ENCODE measurements at regions not wholly inside any gene's neighbourhood (a gene's known extent, or its start where the extent isn't known, plus 50 kb on each side); places are given as distances from the start of the nearest gene placed in this dataset.

DNA sequence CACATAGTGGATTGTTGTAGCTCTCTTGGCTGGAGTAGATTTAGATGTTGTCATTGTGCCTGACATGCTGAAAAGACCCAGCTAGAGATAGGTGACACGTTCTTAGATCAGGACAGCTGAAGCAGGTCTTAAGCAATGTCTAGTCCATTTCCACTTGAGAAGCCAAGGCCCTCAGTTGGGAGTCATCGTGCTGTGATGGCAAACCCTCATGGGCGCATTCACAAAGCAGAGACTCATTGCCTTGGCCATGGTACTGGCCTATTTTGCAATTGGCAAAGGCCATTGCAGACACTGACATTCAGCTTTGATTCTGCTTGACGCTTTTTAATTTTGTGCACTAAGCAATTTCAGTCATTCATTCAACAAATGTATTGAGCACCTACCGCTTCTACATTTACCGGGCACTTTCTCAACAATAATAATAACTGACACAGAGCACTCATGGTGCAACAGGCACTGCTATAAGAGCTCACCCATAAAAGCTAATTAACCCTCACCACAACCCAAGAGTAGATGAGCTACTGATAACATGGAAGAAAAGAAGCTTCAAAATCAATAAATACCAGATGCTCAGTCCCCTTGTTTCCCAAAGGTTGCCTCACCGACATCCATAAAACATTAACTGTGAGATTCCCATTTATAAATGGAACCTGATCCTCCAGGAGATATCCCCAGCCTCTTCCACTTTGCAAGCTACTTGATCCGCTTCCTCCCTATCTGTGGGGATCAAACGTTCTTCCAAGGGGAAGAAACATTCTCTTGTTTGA lies 200.1 kb downstream of the TLE3 start:
- intact Hi-C loops (cut with micrococcal nuclease): no loop called here
- no peak overlapping the region for H3K23ac ChIP-seq (ENCODE audit: low read depth, low read length)
- in situ Hi-C loops (cut with MboI; ENCODE audit: low sequenced_read_pairs): no loop called here
- H2AK9ac ChIP-seq (replicated peaks; ENCODE audit: low read depth, low read length, poor library complexity): no peak overlapping the region
- H3K4me1 ChIP-seq (ENCODE audit: control insufficient read depth, insufficient read depth, low read length): no peaks in the 10 kb centered on the region
- H4K8ac ChIP-seq (ENCODE audit: low read depth in 2 of 2, low read length in 2 of 2): no peak overlapping the region
- DNase-seq: no peak
- no peak overlapping the region for H3K4ac ChIP-seq (ENCODE audit: low read depth, low read length)
- no peak overlapping the region for H3K27ac ChIP-seq (ENCODE audit: insufficient read depth, low read length)
- no peak overlapping the region for H3K4me3 ChIP-seq (ENCODE audit: insufficient read depth, low read depth, low read length)
- H2BK20ac ChIP-seq (ENCODE audit: low read depth, low read length): no peak overlapping the region
- no peaks in the 10 kb centered on the region for H4K20me1 ChIP-seq (ENCODE audit: insufficient read depth, low read length)
- H3K9ac ChIP-seq (ENCODE audit: low read depth, low read length): no peak overlapping the region
- ChIA-PET CTCF (interaction anchor here (0.6 kb wide), 1 partner anchor 733 kb away, joined by 3 read pairs; no protein-coding TSS in a partner anchor), POLR2A (ENCODE audit: unreplicated experiment) (no interaction called here)
- dilution Hi-C loops (cut with HindIII; ENCODE audit: low sequenced_read_pairs, unreplicated experiment): no loop called here
- no peaks in the 10 kb centered on the region for H3K36me3 ChIP-seq (ENCODE audit: control insufficient read depth, insufficient read depth, low read length)
- H3K56ac ChIP-seq (ENCODE audit: extremely low read depth, insufficient read depth, low read length): no peak overlapping the region
- H2AFZ ChIP-seq (replicated peaks; ENCODE audit: low read length, poor library complexity): no peak overlapping the region
- H3K4me2 ChIP-seq (ENCODE audit: low read depth, low read length): no peak overlapping the region
- H4K5ac ChIP-seq (ENCODE audit: low read depth, low read length): no peak overlapping the region
- no TSS peak for BruUV-seq (replicated peaks)
- H3K14ac ChIP-seq (replicated peaks; ENCODE audit: low read depth, low read length): no peak overlapping the region
- H3K9me1 ChIP-seq (ENCODE audit: insufficient read depth, low read length): no peaks in the 10 kb centered on the region
- no peak overlapping the region for H2AK5ac ChIP-seq (ENCODE audit: low read depth, low read length)
- peaks cover 35% of the 10 kb centered on the region for H3K27me3 ChIP-seq (ENCODE audit: control insufficient read depth, insufficient read depth, low read length)
- no peak overlapping the region for H2BK5ac ChIP-seq (ENCODE audit: low read depth, low read length, poor library complexity, severe bottlenecking)
- no peak overlapping the region for H3K18ac ChIP-seq (ENCODE audit: low read depth, low read length)
- ATAC-seq (ENCODE audit: low read depth): no peak
- H4K91ac ChIP-seq (ENCODE audit: insufficient read depth, low read depth, low read length): no peak overlapping the region
- H2BK120ac ChIP-seq (ENCODE audit: low read depth, low read length): no peak overlapping the region
- TF ChIP-seq, protein P1, sequence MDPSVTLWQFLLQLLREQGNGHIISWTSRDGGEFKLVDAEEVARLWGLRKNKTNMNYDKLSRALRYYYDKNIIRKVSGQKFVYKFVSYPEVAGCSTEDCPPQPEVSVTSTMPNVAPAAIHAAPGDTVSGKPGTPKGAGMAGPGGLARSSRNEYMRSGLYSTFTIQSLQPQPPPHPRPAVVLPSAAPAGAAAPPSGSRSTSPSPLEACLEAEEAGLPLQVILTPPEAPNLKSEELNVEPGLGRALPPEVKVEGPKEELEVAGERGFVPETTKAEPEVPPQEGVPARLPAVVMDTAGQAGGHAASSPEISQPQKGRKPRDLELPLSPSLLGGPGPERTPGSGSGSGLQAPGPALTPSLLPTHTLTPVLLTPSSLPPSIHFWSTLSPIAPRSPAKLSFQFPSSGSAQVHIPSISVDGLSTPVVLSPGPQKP (IDR thresholded peaks at IDR 0.05; ENCODE audit: borderline replicate concordance, low read depth, low read length): no peak
- no peak for TF ChIP-seq BHLHE40 (IDR thresholded peaks at IDR 0.05; ENCODE audit: low read depth, low read length)
- TF ChIP-seq RAD21 (IDR thresholded peaks at IDR 0.05; ENCODE audit: low read length): no peak
- no peak for TF ChIP-seq FOS (IDR thresholded peaks at IDR 0.05; ENCODE audit: low read depth, low read length)
- TF ChIP-seq MXI1 (IDR thresholded peaks at IDR 0.05; ENCODE audit: borderline replicate concordance, low read depth, low read length): no peak
- no peak for TF ChIP-seq RCOR1 (IDR thresholded peaks at IDR 0.05; ENCODE audit: insufficient replicate concordance, low read length)
- no peak for TF ChIP-seq CEBPB (IDR thresholded peaks at IDR 0.05; ENCODE audit: low read depth, low read length)
- H3K9me3 ChIP-seq (ENCODE audit: control insufficient read depth, insufficient read depth, low read length): no peaks in the 10 kb centered on the region
- no peaks in the 10 kb centered on the region for H3K79me1 ChIP-seq (ENCODE audit: low read depth in 1 of 2, low read length in 2 of 2)
- WGBS, 2 experiments (ENCODE audit: extremely low coverage in 2 of 2, insufficient read length in 1 of 2): 73% methylated on average over 4 of the region's 9 CpGs; no CpG with 5 or more reads in 1 of the 2 experiments
- no peak overlapping the region for H2BK15ac ChIP-seq (ENCODE audit: low read depth, low read length)
